HG03025 (cell line): ENCODE measurements at regions not wholly inside any gene's neighbourhood (a gene's known extent, or its start where the extent isn't known, plus 50 kb on each side); places are given as distances from the start of the nearest gene placed in this dataset.
"Not testable (repeated sequence)": the region's sequence is repeated elsewhere in the genome, so short reads cannot be mapped to it uniquely, and the experiment has no call there.

ENCODE experiments used
- ATAC-seq: cut with Tn5 transposase; IDR thresholded peaks from one replicate; pipeline ENCODE4 v1.9.1; 2021; ENCODE audit warnings: mild to moderate bottlenecking, moderate library complexity; ENCODE audit not compliant: unreplicated experiment, low FRiP score

DNA sequence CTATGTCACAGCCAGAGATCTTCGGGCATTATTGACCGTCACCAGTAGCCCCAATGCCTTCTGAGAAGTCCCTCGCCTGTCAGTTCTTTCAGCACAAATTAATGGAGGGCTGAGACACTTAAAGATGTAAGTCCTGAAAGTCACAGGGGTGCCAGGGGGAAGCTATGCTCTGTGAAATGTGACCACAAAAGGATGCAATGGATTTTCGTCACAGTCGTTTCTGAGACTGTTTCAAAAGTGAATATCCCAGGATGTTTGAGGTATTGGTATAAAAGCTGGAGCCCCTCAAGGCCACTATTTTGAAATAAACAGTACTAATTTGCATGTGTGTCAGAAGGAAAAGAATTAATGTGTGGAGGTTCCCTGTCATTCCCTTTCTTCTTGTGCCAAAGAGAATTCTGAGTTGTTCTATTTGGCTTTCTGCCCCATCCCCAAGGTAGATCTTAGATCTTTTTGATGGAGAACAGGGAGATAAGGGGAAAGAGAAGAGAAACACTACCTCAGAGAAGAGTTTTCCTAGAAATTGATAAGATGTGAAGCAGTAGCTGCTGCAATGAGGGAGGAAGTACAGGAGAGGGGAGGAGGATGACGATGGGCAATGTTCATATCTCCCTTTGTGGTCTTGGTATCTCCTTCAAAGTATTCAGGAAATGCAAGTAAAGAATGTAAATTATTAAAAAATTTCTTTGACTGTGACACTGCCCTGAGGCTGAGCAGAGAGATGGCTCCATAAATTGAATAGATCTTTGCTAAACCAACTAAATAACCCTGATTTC lies 101.8 kb upstream of the NAP1L1 start:
- no peak for ATAC-seq

DNA sequence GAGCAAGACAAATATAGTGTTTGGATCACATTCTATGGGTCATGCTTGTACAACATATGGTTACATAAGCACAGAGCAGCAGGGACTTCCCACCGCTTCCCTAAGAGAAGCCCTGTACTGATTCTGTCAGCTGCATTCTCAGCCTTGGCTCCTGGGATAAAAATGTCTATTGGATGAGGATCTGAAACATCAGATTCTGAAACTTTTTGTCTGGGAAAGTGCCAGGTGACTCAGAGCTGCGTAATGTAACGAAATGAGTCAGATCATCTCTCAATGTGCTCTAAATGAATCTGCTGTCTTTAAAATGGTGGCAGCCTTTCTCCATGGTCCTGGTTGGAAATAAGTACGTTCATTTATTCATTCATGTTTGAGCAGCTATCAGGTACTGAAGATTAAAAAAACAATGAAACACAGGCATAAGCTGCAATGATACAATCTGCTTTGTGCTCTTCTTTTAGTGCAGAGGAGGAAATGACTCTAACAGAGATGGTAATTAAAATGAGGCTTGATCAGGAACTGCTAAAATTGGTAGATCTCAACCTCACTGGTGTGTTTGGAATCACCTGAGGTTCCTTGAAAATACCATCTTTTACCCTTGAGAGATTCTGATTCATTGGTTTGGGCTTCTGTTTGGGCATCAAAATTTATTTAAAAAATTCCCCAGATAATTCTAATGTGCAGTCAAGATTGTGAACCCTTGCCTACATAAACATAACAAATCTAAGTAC lies 99.1 kb upstream of the NAP1L1 start:
- ATAC-seq, result peak; percentile 77

DNA sequence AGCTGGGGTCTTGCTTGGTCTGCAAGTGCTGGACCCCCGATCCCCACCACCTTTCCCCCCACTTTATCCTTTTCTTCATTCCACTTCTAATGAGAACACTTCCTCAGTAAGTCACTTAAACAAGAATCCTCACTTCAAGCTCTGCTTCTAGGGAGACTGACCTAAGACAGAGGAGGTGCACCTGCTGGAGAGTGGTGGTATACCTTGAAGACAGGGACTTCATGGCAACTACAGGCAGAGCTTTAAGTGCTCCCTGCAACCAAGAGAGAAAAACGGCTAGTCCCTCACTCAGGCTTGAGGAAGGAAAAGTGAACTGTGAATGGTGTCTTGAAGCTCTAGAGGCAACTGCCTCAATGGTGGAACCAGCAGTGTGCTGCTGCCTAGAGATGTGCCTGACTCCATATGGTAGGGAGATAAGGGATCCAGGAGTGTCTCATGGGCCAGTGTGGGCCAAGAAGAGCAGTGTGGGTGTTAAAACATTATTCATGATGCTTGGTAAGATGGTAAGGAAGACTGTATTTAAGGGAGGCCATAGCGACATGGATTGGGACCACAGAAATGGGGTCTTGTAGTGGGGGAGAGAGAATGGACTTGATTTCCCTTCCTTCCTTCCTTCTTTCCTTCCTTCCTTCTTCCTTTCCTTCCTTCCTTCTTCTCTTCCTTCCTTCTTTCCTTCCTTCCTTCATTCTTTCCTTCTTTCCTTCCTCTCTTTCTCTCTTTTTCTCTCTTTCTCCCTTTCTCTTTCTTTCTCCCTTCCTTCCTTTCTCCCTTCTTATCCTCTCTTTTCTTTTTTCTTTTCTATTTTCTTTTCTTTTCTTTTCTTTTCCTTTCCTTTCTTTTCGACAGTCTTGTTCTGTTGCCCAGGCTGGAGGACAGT lies 96.2 kb upstream of the NAP1L1 start:
- no peak for ATAC-seq

GRCh38 chr12:76178452-76178851 lies 94.0 kb upstream of the NAP1L1 start:
- ATAC-seq, result no peak

- ATAC-seq, result no peak
Measured at GRCh38 chr12:76177821-76178220, 93.3 kb upstream of the NAP1L1 start.

- no peak for ATAC-seq
Measured at GRCh38 chr12:76176940-76177339, 92.5 kb upstream of the NAP1L1 start.

DNA sequence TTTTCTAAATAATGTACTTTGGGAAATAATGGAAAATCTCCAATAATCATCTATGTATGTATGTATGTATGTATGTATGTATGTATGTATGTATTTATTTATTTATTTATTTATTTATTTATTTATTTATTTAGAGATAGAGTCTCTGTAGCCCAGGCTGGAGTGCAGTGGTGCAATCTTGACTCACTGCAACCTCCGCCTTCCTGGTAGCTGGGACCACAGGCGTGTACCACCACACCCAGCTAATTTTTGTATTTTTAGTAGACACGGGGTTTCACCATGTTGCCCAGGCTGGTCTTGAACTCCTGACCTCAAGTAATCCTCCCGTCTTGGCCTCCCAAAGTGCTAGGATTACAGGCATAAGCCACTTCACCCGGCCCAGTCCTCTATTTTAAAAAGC lies 91.5 kb upstream of the NAP1L1 start:
- not testable (repeated sequence) for ATAC-seq

DNA sequence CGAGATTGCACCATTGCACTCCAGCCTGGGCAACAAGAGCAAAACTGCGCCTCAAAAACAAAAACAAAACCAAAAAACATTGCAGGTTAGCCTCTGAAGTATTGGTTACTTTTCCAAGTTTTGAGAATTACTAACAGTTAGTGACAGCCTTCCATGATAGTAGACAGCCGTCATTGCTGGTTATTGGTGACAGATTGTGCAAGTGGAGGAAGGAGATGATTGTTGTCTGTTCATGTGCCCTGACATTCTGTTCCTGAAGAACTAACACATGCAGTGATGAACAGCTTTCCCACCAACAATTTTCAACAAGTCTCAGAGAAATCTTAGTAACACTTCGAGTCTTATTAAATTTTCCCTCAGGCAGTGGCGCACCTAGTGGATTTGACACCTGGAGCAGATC lies 89.3 kb upstream of the NAP1L1 start:
- ATAC-seq, result no peak

GRCh38 chr12:76158518-76159321 lies 74.2 kb upstream of the NAP1L1 start:
- ATAC-seq, result peak; percentile 99

- ATAC-seq, result no peak
Measured at GRCh38 chr12:76156726-76157125, 72.2 kb upstream of the NAP1L1 start.

DNA sequence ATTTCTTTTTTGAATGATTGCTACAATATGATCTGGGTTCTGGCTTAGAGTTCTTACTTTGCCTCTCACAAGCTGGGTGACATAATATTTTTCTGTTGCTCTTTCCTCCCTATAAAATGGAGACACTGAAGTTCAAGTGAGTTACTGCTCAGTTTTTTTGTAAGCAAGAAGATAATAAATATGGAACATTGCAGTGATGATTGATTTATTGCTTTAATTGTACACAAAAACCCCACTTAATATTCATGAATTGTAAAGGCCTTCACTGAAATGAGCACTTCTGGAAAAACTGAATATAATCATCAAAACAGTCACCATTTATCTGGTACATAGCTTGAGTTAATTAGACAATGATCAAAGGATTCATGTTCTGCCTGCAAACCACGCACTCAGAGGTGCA lies 71.8 kb upstream of the NAP1L1 start:
- no peak for ATAC-seq

DNA sequence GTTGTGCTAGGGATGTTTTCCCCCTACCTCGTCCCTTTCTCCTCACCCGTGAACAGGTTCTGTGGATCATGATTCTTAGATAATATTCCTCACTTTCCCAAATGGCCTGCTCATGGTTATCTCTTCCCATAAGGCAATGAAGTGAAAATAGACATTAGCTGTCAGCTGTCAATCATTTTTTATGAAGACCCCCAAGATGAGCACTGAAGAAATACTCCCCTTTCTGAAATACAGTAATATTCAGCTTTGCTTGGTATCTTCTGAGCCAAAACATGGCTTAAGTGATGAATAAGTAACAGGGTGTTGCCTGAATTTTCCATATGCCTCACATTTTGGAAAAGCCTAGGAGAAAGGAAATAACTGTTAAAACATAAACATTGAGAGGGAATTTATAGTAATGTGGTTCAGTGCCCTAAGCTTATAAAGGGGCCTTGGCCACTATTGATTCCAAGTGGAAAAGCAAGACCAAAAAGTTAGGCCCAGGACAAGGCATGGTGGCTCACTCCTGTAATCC lies 70.7 kb upstream of the NAP1L1 start:
- ATAC-seq, result no peak

GRCh38 chr12:76153616-76154015 lies 69.1 kb upstream of the NAP1L1 start:
- no peak for ATAC-seq

DNA sequence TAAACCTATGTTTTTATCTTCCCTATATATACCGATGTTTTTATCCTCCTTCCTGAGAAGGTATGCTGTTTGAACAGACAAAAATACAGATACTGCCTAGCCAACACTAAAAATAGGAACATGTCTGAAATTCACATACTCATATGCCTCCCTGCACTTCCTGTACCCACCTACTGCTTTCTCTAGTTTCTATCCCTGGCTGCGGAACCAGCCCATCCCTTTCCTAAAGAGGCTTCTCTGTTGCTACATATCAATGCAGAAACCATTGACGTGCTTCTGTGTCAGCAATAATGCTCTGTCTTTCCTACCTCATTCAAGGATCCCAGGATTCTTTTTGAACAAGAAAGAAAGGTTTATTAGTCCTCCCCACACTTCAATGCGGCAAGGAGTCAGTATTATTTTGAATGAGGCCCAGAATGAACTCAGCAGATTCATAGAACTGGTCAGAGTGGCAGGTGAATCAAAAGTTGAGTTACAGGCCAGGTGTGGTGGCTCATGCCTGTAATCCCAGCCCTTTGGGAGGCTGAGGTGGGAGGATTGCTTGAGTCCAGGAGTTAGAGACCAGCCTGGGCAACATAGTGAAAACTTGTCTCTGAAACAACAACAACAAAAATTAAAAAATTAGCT lies 67.8 kb upstream of the NAP1L1 start:
- peak; percentile 91 for ATAC-seq

GRCh38 chr12:76144245-76144549 lies 59.7 kb upstream of the NAP1L1 start:
- no peak for ATAC-seq

DNA sequence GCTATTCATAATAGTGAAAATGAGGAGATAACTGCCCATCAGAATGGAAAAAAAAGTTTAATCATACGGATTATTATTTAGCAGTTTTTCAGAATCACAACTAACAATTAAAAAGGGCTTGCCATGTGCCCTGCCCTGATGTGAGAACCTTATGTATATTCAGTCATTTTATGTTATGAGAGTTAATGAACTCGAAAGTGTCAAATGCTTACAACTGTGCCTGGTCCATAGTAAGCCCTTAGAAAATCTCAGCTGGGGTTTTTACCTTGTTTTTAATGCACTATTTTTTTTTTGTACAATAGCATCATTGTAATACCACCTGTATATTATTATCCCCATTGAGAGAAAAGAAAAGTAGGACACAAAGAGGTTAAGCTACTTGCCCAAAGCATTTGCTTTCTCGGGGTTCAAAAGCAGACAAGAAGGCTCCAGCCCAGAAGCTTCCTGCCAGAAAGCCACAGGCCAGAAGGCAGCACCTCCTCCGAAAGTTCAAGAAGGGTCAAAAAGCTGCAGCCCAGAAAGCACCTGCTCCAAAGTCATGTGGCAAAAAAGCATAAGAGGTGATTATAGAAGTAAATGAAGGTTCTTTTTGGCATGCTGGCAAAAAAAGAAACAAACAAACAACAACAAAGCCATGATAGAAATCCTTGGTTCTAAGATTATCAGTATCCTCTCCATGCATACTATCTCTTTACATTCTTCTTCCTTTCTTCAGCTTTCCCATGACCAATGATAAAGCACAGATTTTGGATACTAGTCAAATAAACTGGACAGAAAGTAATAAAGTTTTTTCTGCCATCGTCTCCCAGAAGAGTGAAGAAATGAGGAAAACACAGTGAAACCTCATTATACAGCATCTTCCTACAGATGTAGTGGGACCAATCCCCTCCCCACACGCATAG lies 59.1 kb upstream of the NAP1L1 start:
- ATAC-seq, result peak; percentile 96

DNA sequence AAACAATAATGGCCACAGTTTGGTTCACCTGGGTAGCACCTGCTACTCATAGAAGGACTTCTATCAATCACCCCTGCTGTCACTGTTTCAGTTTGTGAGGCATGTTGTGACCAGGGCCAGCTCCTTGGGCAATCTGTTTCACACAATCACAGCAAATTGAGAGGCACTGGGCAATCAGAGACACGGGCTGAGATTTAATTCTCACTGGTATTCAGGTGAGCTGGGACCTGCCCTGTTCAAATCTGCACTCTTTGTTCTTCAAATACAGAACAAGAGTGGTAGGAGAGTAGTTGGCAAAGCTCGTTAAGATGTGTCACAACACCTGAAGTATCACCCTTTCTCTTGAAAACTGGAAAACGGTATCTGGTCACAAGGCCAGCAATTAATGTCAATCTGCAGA lies 57.8 kb upstream of the NAP1L1 start:
- no peak for ATAC-seq

DNA sequence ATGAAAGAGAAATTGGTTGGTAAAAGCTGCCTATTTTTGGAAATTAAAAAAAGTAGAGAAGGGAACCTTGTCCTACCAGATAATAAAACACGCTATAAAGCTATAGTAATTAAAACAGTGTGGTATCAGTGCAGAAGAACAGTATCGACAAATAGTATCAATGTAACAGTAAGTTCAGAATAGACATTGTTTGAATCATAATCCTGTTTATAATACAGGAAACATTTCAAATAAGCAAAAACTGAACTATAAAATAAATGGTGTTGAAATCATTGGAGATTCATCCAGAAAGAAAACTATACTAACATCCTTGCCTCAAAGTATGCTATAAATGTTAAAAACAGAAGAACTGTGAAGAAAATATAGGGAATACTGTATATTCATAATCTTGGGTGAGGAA lies 54.2 kb upstream of the NAP1L1 start:
- no peak for ATAC-seq

GRCh38 chr12:76137606-76138005 lies 53.1 kb upstream of the NAP1L1 start:
- no peak for ATAC-seq
